ENCODE measurements at regions not wholly inside any gene's neighbourhood (a gene's known extent, or its start where the extent isn't known, plus 50 kb on each side); places are given as distances from the start of the nearest gene placed in this dataset.

DNA sequence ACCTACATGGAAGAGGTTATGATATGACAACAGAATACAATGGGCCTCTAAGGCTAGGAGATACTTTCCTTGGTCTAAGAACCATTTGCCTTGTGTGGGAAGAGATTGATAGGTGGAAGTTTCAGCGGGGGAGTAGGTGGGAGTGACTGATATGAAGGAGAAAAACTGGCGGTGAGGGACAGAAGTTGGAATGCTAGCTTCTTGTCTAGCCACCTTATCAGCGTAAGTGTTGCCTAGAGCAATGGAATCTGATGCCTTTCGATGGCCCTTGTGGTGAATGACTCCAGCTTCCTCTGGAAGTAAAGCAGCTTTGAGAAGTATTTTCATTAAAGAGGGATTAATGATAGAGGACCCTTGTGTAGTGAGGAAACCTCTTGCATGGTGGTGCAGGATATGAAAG is 121.3 kb upstream of the GULP1 start:
- Histone ChIP-seq H3K9me3 (no peaks in the 10 kb centered on the region), H3K27ac (no peak overlapping the region), H3K36me3 (no peaks in the 10 kb centered on the region), H3K4me1 (no peaks in the 10 kb centered on the region), H3K4me3 (no peak overlapping the region), H3K27me3 (no peaks in the 10 kb centered on the region)
- WGBS, 2 donors (ENCODE audit: low coverage in 1 of 2): 81 to 93% methylated on average over 4 of the region's 4 CpGs
- TF ChIP-seq POLR2AphosphoS5 (IDR thresholded peaks at IDR 0.05) (no peak), EP300 (IDR thresholded peaks at IDR 0.05; ENCODE audit: low read depth) (no peak), POLR2A (IDR thresholded peaks at IDR 0.05) (no peak)
- TF ChIP-seq, protein P1, sequence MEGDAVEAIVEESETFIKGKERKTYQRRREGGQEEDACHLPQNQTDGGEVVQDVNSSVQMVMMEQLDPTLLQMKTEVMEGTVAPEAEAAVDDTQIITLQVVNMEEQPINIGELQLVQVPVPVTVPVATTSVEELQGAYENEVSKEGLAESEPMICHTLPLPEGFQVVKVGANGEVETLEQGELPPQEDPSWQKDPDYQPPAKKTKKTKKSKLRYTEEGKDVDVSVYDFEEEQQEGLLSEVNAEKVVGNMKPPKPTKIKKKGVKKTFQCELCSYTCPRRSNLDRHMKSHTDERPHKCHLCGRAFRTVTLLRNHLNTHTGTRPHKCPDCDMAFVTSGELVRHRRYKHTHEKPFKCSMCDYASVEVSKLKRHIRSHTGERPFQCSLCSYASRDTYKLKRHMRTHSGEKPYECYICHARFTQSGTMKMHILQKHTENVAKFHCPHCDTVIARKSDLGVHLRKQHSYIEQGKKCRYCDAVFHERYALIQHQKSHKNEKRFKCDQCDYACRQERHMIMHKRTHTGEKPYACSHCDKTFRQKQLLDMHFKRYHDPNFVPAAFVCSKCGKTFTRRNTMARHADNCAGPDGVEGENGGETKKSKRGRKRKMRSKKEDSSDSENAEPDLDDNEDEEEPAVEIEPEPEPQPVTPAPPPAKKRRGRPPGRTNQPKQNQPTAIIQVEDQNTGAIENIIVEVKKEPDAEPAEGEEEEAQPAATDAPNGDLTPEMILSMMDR (IDR thresholded peaks at IDR 0.05): no peak
- in situ Hi-C loops (cut with MboI; ENCODE audit: low pct_ligation_motif_present in 1 of 4, low pct_unique_long_range_greater_than_20kb in 1 of 4, low sequenced_read_pairs in 3 of 4): no loop called here
- intact Hi-C loops (cut with DNase I; ENCODE audit: low total_unique reads): no loop called here
- DNase-seq: no peak

DNA sequence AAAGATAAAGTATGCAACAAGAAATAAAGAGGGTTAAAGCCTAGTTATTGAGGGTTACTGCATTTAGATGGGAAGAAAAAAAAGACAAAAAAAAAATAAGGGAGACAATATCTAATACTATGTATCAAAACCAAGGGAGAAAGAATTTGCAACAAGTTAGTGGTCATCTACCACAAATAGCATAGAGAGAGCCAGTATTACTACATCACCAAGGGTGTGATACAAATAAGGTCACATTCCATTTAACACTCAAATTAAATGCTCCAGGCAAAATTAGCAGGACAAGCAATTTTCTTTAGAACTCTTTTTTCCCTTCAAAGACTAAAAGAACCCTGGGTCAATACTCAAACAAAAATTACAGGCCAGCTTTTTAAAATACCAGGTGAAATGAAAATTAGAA is 115.1 kb upstream of the GULP1 start:
- intact Hi-C loops (cut with DNase I; ENCODE audit: low total_unique reads): no loop called here
- in situ Hi-C loops (cut with MboI; ENCODE audit: low pct_ligation_motif_present in 1 of 4, low pct_unique_long_range_greater_than_20kb in 1 of 4, low sequenced_read_pairs in 3 of 4): no loop called here
- Histone ChIP-seq H3K4me3 (no peak overlapping the region), H3K27me3 (no peaks in the 10 kb centered on the region), H3K27ac (no peak overlapping the region), H3K4me1 (no peaks in the 10 kb centered on the region), H3K9me3 (no peaks in the 10 kb centered on the region), H3K36me3 (no peaks in the 10 kb centered on the region)
- DNase-seq: no peak
- TF ChIP-seq, protein P1 (IDR thresholded peaks at IDR 0.05): no peak
- TF ChIP-seq POLR2A (IDR thresholded peaks at IDR 0.05) (no peak), EP300 (IDR thresholded peaks at IDR 0.05; ENCODE audit: low read depth) (no peak), POLR2AphosphoS5 (IDR thresholded peaks at IDR 0.05) (no peak)

DNA sequence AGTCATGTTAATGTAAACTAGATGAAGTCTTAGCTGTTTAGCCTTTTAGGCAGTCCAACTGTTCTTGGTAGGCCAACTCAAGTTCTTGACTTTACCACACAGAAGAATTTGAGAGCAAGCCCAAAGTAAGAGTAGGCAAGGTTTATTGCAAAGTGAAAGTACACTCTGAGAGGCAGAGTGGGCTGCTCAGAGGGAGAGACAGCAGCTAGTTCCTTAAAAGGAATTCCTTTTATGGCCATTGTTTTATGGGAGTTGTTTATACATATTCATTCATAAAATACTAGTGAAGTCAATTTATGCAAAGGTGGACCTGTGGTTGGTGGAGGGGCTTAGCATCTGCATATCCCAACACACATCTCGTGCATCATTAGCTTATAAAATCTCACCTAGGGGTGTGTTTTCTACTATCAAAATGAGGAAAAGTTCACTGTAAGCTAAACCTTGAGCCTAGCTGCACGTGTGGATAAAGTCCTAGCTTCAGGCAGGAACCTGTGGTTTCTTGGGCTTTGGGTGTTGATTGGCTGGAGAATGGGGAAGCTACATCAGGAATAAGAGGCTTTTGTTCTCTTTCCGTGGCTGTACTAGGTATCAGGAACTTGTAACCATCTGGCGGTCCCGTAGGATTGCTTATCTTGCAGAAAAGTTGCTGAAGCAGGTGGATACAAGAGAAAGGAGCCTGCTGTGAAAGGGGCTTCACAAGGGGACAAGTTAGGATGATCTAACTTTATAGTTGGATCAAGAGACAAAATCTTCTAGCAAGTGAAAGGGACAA is 110.4 kb upstream of the GULP1 start:
- in situ Hi-C loops (cut with MboI; ENCODE audit: low pct_ligation_motif_present in 1 of 4, low pct_unique_long_range_greater_than_20kb in 1 of 4, low sequenced_read_pairs in 3 of 4): no loop called here
- H3K4me3 ChIP-seq: no peak overlapping the region
- intact Hi-C loops (cut with DNase I; ENCODE audit: low total_unique reads): no loop called here
- no peak overlapping the region for H3K27ac ChIP-seq
- DNase-seq: no peak
- H3K27me3 ChIP-seq: no peaks in the 10 kb centered on the region
- WGBS, 2 donors (ENCODE audit: low coverage in 1 of 2): 44 to 46% methylated on average over 3 to 5 of the region's 5 CpGs
- no peaks in the 10 kb centered on the region for H3K4me1 ChIP-seq
- H3K36me3 ChIP-seq: no peaks in the 10 kb centered on the region
- H3K9me3 ChIP-seq: no peaks in the 10 kb centered on the region
- TF ChIP-seq, protein P1 (IDR thresholded peaks at IDR 0.05): no peak
- TF ChIP-seq POLR2A (IDR thresholded peaks at IDR 0.05): no peak
- TF ChIP-seq POLR2AphosphoS5 (IDR thresholded peaks at IDR 0.05): no peak
- no peak for TF ChIP-seq EP300 (IDR thresholded peaks at IDR 0.05; ENCODE audit: low read depth)

DNA sequence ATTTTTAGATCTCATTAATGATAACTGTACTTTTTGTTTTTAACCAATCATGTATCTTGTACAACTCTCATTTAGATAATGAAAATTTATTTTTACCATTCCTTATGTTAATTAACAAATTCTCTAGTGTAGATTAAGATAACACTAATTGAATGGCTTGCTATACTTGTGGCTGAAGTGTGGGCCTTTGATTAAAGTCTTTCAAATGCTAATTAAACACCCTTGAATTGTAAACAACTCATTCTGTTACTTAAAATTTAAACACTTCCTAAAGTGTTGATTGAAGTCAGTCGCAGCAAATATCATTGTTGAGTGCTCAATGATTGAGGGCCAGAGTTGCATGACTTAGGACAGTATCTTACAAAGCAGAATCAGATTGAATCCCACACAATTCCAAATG is 109.8 kb upstream of the GULP1 start:
- H3K36me3 ChIP-seq: no peaks in the 10 kb centered on the region
- H3K27me3 ChIP-seq: no peaks in the 10 kb centered on the region
- H3K4me1 ChIP-seq: no peaks in the 10 kb centered on the region
- in situ Hi-C loops (cut with MboI; ENCODE audit: low pct_ligation_motif_present in 1 of 4, low pct_unique_long_range_greater_than_20kb in 1 of 4, low sequenced_read_pairs in 3 of 4) (no loop called here), intact Hi-C loops (cut with DNase I; ENCODE audit: low total_unique reads) (no loop called here)
- no peak for DNase-seq
- TF ChIP-seq POLR2A (IDR thresholded peaks at IDR 0.05) (no peak), EP300 (IDR thresholded peaks at IDR 0.05; ENCODE audit: low read depth) (no peak), POLR2AphosphoS5 (IDR thresholded peaks at IDR 0.05) (no peak)
- TF ChIP-seq, protein P1 (IDR thresholded peaks at IDR 0.05): no peak
- WGBS, 2 donors (ENCODE audit: low coverage in 1 of 2): 86 to 95% methylated on average over 1 of the region's 1 CpG
- H3K27ac ChIP-seq: no peak overlapping the region
- H3K9me3 ChIP-seq: no peaks in the 10 kb centered on the region
- H3K4me3 ChIP-seq: no peak overlapping the region
